ENCODE measurements at regions not wholly inside any gene's neighbourhood (a gene's known extent, or its start where the extent isn't known, plus 50 kb on each side); places are given as distances from the start of the nearest gene placed in this dataset.

DNA sequence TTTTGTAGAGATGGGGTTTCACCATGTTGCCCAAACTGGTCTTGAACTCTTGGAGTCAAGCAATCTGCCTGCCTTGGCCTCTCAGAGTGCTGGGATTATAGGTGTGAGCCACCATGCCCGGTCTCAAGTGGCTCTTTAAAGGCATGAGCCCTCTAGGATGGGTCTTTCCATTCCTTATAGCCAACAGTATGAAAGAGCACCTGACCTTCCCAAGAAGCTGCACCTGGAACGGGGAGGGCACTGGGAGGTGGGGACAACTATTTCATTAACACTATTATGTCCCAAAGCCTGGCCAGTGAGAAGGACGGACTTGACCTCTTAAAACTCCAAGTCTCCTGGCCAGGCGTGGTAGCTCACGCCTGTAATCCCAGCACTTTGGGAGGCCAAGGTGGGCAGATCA, 149.7 kb downstream of the ZFP36L2 start:
- Mint-ChIP-seq H3K4me3 (no peak overlapping the region), H3K27me3 (no peaks in the 10 kb centered on the region), H3K36me3 (ENCODE audit: low read depth) (no peaks in the 10 kb centered on the region), H3K27ac (no peak overlapping the region), H3K9me3 (no peaks in the 10 kb centered on the region), H3K4me1 (no peaks in the 10 kb centered on the region)
- no peak for DNase-seq
- ChIA-PET CTCF (no interaction called here), POLR2A (no interaction called here)

DNA sequence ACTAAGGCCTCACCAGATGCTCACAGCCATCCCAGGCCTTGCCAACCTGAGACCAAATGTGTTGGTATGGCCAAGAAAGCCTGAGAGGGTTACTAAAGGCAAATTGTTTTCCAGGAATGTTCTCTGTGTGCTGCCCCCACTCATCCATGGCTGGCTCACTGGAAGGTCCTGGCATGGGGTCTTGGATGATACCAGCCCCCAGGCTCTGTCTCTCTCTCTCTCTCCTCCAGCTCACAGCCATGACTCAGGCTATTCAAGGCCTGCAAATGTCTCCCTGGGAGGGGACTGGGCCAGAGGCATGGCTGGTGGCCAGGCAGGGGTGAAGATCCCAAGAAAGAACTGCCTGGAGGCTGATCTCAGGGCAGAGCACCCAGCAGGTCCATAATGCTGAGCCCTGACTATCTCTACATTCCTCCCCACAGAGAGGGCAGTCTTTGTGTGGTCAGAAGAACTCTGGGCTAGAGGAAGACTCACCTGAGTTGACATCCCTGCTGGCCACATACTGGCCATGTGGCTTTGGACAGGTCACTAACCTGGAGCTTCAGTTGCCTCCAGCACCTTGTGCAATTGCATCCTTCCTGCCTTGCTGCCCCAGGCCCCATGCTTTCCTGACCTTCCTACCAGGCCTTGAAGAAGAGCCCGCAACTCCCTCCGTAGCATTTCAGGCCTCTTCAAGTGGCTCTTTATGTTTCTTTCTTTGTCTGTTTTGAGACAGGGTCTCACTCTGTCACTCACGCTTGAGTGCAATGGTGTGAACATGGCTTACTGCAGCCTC, 150.4 kb downstream of the ZFP36L2 start:
- Mint-ChIP-seq H3K27ac (no peak overlapping the region), H3K36me3 (ENCODE audit: low read depth) (no peaks in the 10 kb centered on the region), H3K27me3 (no peaks in the 10 kb centered on the region)

DNA sequence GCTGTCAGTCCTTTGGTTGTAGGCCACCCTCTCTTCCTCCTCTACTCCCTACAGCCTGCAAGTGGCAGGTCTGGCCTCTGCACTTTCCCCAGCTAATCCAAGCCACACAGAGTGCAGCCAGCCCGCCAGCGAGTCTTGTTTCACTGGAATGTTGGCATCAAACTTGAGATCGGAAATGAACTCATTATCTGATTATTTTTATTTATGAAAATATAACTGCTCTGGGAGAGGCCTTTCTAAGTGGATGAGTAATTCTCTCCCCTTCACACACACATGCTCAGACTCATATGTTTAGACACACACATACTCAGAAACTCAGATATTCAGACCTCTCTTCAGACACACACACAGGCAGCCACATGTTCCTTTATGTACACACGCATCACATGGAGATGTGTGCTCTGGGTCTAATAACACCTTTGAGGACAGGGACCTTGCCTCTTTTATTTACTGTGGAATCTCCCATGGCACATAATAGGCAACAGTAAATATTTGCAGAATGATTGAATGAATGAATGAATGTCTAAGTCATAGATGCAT, 151.3 kb downstream of the ZFP36L2 start:
- Mint-ChIP-seq H3K27me3 (no peaks in the 10 kb centered on the region), H3K36me3 (ENCODE audit: low read depth) (no peaks in the 10 kb centered on the region)
- POLR2A ChIA-PET, result no interaction called here

More for the DNA sequence above, 150.4 kb downstream of the ZFP36L2 start:
- H3K4me1 Mint-ChIP-seq, result no peaks in the 10 kb centered on the region
- ChIA-PET CTCF (no interaction called here), POLR2A (no interaction called here)
- no peak for DNase-seq
- no peak overlapping the region for H3K4me3 Mint-ChIP-seq
- no peaks in the 10 kb centered on the region for H3K9me3 Mint-ChIP-seq

DNA sequence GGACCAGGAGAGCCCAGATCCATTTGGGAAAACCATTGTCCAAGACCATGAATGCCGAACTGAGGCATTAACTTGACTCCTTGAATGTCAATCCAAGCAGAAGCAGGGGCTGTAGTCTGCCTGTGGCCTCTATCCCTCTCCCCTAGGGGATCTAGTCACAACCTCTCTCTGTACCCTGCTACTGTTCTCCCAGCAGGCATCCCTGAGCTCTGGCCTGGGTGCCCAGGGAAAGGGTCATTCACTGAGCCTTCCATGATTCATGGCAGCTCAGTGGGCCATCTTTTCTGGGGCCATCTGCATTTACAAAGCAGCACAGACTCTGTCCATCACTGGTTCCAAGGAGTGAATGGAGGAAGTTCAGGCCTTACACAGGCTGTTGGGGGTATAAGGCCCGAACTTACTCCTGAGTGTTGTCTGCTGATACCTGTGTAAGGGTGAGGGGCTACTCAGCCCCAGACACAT, 151.8 kb downstream of the ZFP36L2 start:
- no peak overlapping the region for H3K27ac Mint-ChIP-seq
- POLR2A ChIA-PET, result no interaction called here

More for the DNA sequence above, 151.3 kb downstream of the ZFP36L2 start:
- CTCF ChIA-PET, result no interaction called here
- H3K9me3 Mint-ChIP-seq, result no peaks in the 10 kb centered on the region
- no peak overlapping the region for H3K4me3 Mint-ChIP-seq
- no peak overlapping the region for H3K27ac Mint-ChIP-seq
- no peak for DNase-seq
- no peaks in the 10 kb centered on the region for H3K4me1 Mint-ChIP-seq

DNA sequence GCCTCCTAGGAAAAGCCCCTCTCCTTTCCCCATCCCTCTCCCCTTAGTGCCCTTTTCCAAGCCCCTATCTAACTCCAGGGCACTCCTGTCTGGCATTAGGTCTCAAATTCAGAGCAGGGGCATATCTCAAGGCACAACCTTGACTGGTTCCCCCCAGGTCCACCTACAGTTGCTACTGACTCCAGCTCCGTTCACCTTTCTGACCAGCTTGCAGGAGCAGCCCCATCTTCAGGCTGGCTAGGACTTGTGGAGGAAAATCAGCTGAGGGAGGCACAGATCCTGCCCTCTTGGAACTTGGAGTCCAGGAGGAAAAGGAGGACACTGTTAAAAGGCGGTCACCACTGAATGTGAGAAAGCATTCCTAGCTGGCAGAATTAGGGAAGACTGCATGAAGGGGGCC, 152.4 kb downstream of the ZFP36L2 start:
- ChIA-PET POLR2A (no interaction called here), CTCF (no interaction called here)
- DNase-seq, result no peak
- Mint-ChIP-seq H3K36me3 (ENCODE audit: low read depth) (no peaks in the 10 kb centered on the region), H3K9me3 (no peaks in the 10 kb centered on the region), H3K4me1 (no peaks in the 10 kb centered on the region), H3K27ac (no peak overlapping the region), H3K27me3 (no peaks in the 10 kb centered on the region), H3K4me3 (no peak overlapping the region)

More for the DNA sequence above, 151.8 kb downstream of the ZFP36L2 start:
- Mint-ChIP-seq H3K4me3 (no peak overlapping the region), H3K27me3 (no peaks in the 10 kb centered on the region), H3K4me1 (no peaks in the 10 kb centered on the region), H3K9me3 (no peaks in the 10 kb centered on the region), H3K36me3 (ENCODE audit: low read depth) (no peaks in the 10 kb centered on the region)
- no peak for DNase-seq
- CTCF ChIA-PET, result no interaction called here

DNA sequence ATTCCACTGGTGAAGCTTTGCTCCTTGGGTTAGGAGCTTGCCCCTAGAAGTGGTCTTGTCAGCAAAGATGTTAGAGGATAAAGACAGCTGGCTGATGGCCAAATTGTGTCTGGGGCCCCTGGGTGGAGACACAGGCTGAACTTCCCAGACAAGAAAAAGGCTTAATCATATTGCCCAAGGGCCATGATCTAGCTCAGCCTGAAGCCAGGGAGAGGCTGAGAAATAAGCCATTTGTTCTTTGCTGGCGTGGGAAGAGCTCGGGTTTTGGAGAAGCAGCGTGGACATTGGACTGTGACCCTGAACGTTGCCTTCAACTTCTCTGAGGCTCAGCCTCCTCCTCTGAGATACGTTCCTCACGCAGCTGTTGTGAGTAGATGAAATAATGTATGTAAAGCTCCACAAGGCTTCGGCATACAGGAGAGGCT, 153.0 kb downstream of the ZFP36L2 start:
- no peak for DNase-seq
- POLR2A ChIA-PET, result no interaction called here
- Mint-ChIP-seq H3K36me3 (ENCODE audit: low read depth) (no peaks in the 10 kb centered on the region), H3K4me3 (no peak overlapping the region), H3K27me3 (no peaks in the 10 kb centered on the region), H3K4me1 (no peaks in the 10 kb centered on the region), H3K27ac (no peak overlapping the region), H3K9me3 (no peaks in the 10 kb centered on the region)
- CTCF ChIA-PET, result no interaction called here

DNA sequence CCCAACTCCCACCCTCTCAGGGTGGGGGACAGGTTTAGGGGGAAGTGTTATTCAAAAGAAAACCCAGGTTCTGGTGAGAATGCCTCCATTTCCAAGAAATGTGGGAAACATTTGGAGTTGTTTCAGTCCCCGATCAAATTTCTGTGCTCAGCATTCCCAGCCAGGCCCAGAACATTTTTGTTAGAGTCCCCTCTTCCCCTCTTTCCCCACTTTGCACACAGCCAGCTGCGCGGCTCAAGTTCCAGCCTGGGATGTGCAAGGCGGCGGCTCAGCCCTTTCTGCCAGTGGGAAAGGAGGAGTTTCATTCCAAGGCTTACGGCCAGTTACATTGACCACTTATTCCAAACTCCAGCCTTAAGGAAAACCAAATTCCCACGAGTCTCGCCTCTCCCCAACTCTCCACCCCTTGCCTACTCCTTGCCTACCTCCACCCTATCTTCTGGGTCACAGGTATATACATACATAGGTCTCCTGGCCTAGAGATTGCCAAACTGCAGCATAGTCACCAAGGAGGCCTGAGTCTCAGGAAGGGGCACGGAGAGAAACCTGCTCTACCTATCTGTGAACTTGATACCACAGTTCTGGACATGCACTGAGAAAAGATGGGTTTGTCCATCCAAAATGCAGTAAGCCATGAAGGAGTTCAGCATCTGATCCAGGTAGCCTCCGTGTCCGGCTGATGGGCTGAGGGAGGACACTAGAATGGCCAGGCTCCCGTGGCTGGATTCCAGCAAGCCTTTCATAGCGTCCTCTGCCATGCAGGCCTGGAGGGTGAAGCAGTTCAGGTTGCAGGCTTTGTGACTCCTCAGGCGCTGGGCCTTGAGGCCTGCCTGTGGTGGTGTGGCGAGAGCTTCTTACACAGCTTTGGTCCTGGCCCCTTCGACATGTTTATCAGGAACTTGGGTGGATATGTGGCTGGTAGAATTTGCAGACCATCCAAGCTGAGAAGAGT, 154.5 kb downstream of the ZFP36L2 start:
- Mint-ChIP-seq H3K27ac (no peak overlapping the region), H3K36me3 (ENCODE audit: low read depth) (no peaks in the 10 kb centered on the region), H3K4me1 (no peaks in the 10 kb centered on the region), H3K4me3 (no peak overlapping the region), H3K9me3 (no peaks in the 10 kb centered on the region), H3K27me3 (no peaks in the 10 kb centered on the region)
- CTCF ChIA-PET, result no interaction called here
- no peak for DNase-seq
- POLR2A ChIA-PET, result no interaction called here

DNA sequence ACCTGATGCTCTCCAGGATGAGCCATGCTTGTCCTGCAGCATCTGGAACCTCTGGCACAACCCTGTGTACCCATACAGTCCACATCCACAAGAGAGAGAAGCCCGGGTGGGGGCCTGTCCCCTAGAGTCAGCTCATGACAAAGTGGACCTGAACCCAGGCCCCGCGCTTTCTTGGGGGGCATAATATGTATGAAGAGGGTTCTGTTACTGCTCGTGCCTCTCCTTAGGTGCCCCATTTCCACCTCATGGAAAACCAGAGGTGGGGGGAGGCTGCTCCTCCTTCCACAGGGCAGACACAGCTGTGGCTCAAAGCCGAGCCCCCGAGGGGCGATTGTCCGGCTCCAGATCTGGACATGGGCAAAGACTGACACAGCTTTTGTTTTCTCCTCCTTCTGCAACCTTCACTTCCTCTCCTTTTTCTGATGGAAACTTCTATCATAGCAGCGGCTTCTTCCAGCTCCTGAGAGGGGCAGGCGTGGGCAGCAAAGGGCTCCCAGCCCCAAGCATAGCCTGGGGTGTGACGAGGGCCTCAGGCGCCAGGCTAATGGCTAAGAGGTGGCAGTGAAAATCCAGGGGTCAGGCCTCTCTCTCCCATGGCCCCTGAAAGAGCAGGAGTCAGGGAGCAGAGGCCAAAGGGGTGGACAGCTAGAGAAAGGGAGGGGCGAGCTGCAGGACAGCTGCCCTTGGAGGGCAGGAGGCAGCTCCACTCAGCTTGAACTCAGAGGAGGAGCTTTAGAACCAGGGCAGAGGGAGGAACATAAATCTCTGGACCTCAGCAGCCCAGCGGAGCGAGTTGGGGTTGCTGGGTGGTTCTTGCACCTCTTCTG, 155.5 kb downstream of the ZFP36L2 start:
- H3K27ac Mint-ChIP-seq, result no peak overlapping the region
- ChIA-PET CTCF (no interaction called here), POLR2A (no interaction called here)
- H3K4me1 Mint-ChIP-seq, result no peaks in the 10 kb centered on the region
- no peaks in the 10 kb centered on the region for H3K36me3 Mint-ChIP-seq (ENCODE audit: low read depth)
- H3K9me3 Mint-ChIP-seq, result no peaks in the 10 kb centered on the region
- no peak overlapping the region for H3K4me3 Mint-ChIP-seq
- no peaks in the 10 kb centered on the region for H3K27me3 Mint-ChIP-seq
- DNase-seq, result no peak

DNA sequence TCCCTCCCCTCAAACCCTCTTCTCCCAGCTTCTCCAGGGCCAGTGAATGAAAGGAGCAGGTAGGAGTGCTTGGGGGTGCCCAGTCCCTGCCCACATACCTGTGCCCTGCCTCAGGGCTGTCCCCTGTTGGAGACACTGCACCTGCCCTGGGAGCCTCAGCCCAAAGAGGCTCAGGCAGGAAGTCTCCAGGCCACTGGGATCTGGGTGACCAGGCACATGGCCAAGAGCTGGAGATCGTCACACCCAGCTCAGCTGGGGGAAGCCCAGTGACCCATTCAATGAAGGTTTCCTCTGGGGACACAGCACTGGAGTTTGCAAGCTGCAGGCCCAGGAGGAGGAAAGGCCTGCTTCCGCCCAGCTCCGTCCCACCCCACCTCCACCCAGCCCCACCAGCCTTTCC, 156.4 kb downstream of the ZFP36L2 start:
- DNase-seq, result no peak
- no peak overlapping the region for H3K27ac Mint-ChIP-seq
- H3K4me1 Mint-ChIP-seq, result no peaks in the 10 kb centered on the region
- ChIA-PET POLR2A (no interaction called here), CTCF (no interaction called here)
- H3K9me3 Mint-ChIP-seq, result no peaks in the 10 kb centered on the region
- H3K27me3 Mint-ChIP-seq, result no peaks in the 10 kb centered on the region
- no peak overlapping the region for H3K4me3 Mint-ChIP-seq
- no peaks in the 10 kb centered on the region for H3K36me3 Mint-ChIP-seq (ENCODE audit: low read depth)

DNA sequence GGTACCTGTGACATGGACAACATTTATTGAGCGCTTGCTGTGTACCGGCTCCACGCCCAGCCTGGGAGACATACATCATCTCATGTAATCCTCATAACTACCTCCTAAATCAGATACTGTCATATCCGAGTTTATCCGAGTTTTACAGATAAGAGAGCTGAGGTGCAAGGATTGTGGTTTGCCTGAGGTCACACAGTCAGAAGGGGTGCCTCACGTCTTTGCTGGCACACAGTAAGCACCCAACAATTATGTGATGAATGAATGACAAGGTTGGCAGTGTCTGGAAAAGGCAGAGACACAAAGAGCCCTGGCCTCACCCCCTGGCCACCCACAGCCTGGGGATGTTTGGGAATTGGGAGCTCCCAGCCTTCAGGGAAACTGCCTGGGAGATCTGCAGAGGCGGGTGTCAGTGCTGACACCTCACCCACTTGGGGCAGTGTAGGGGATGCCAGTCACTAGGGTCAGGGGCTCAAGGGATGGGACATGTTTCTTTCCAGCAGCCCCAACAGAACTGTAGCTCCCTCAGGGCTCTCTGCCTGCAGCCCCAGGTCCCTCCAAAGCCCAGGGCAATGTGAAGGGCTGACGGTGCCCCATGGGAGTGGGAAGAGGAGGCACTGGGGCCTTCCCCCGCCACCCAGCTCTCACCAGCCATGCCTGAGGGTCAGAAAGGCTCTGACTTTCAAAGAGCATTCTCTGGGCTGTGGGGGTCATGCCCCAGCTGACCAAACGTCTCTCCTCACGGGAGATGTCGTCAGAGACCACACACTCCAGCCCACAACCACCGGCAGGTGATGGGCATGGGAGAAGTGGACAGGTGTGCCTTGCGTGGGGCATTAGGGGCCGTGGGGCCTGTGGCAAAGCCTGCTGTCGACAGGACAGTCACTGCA, 157.5 kb downstream of the ZFP36L2 start:
- H3K27me3 Mint-ChIP-seq, result no peaks in the 10 kb centered on the region
- H3K9me3 Mint-ChIP-seq, result peaks cover 8% of the 10 kb centered on the region
- POLR2A ChIA-PET, result no interaction called here
- no peak overlapping the region for H3K4me3 Mint-ChIP-seq
- no peak overlapping the region for H3K27ac Mint-ChIP-seq
- no peak for DNase-seq
- H3K36me3 Mint-ChIP-seq (ENCODE audit: low read depth), result peaks cover 3% of the 10 kb centered on the region
- no peaks in the 10 kb centered on the region for H3K4me1 Mint-ChIP-seq
- CTCF ChIA-PET, result no interaction called here

DNA sequence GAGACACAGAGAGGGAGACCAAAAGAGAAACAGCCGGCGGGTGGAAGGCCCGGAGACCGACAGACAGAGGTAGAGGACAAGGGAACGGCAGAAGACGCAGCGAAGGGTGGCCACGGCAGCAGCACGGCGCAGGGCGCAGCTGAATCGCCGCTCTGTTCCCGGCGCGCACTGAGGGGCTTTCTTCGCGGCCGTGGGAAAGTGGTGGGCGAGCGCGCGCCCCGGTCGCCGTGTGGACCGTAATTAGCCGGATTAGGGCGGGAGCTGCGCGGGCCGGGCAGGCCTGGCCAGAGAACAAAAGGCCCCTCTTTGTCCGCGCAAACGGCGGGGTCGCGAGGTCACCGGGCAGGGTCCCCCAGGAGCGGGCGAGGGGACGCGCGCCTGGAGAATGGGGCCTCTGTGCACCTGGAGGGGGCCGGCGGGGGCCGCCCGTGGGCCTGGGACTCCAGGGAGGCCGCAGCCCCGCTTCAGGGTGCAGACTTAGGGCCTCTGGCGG, 158.3 kb downstream of the ZFP36L2 start:
- Mint-ChIP-seq H3K36me3 (ENCODE audit: low read depth) (peaks cover 3% of the 10 kb centered on the region), H3K27ac (no peak overlapping the region)

More for the DNA sequence above, 158.3 kb downstream of the ZFP36L2 start:
- DNase-seq, result no peak
- H3K27me3 Mint-ChIP-seq, result no peaks in the 10 kb centered on the region
- CTCF ChIA-PET, result no interaction called here
- peaks cover 8% of the 10 kb centered on the region for H3K9me3 Mint-ChIP-seq
- H3K4me3 Mint-ChIP-seq, result no peak overlapping the region
- H3K4me1 Mint-ChIP-seq, result no peaks in the 10 kb centered on the region
- POLR2A ChIA-PET, result no interaction called here

All from activated CD4-positive, alpha-beta memory T cell treated with anti-CD3 and anti-CD28 coated beads, Interleukin-2, amount 10 ng/mL, durations not matched to agents 7 days and 5 days (primary cell).